ENCODE measurements at regions not wholly inside any gene's neighbourhood (a gene's known extent, or its start where the extent isn't known, plus 50 kb on each side); places are given as distances from the start of the nearest gene placed in this dataset.

- Mint-ChIP-seq H3K4me3 (no peak overlapping the region), H3K27me3 (peaks cover 16% of the 10 kb centered on the region), H3K27ac (peak overlapping the region in 1 of 3 donors; percentile 58), H3K36me3 (no peaks in the 10 kb centered on the region), H3K4me1 (peaks cover 0 to 4% (median 0%) of the 10 kb centered on the region in 4 donors), H3K9me3 (no peaks in the 10 kb centered on the region)
- DNase-seq (no peak), ATAC-seq (ENCODE audit: low read depth in 2 of 2) (no peak)
- no peaks in the 10 kb centered on the region for H3K4me1 ChIP-seq (ENCODE audit: control insufficient read depth, insufficient read depth, low read length, poor library complexity, severe bottlenecking)
- H3K27ac ChIP-seq (ENCODE audit: insufficient read depth, low read length, poor library complexity, severe bottlenecking) = no peak overlapping the region
- H3K36me3 ChIP-seq (ENCODE audit: control insufficient read depth, insufficient read depth, low read length) = no peaks in the 10 kb centered on the region
- H3K4me3 ChIP-seq (ENCODE audit: low read depth, low read length) = no peak overlapping the region
- no peaks in the 10 kb centered on the region for H3K9me3 ChIP-seq (ENCODE audit: control insufficient read depth in 2 of 2, low read length in 2 of 2)
- H3K27me3 ChIP-seq (ENCODE audit: control insufficient read depth, insufficient read depth, low read length) = peaks cover 4% of the 10 kb centered on the region
Observed at GRCh38 chr15:59828861-59829260, 139.7 kb upstream of the BNIP2 start.

- no peak overlapping the region for H3K4me3 ChIP-seq (ENCODE audit: low read depth, low read length)
- no peaks in the 10 kb centered on the region for H3K36me3 ChIP-seq (ENCODE audit: control insufficient read depth, insufficient read depth, low read length)
- H3K9me3 ChIP-seq (ENCODE audit: control insufficient read depth in 2 of 2, low read length in 2 of 2) = peaks cover 0 to 3% of the 10 kb centered on the region in 2 experiments
- H3K27ac Mint-ChIP-seq = peak overlapping the region in 1 of 3 donors; percentile 58
- peaks cover 0 to 4% (median 0%) of the 10 kb centered on the region in 4 donors for H3K4me1 Mint-ChIP-seq
- H3K4me3 Mint-ChIP-seq = no peak overlapping the region
- no peaks in the 10 kb centered on the region for H3K4me1 ChIP-seq (ENCODE audit: control insufficient read depth, insufficient read depth, low read length, poor library complexity, severe bottlenecking)
- DNase-seq (no peak), ATAC-seq (ENCODE audit: low read depth in 2 of 2) (no peak)
- H3K27ac ChIP-seq (ENCODE audit: insufficient read depth, low read length, poor library complexity, severe bottlenecking) = no peak overlapping the region
- H3K27me3 Mint-ChIP-seq = peaks cover 14% of the 10 kb centered on the region
- no peaks in the 10 kb centered on the region for H3K36me3 Mint-ChIP-seq
- no peaks in the 10 kb centered on the region for H3K9me3 Mint-ChIP-seq
- H3K27me3 ChIP-seq (ENCODE audit: control insufficient read depth, insufficient read depth, low read length) = peaks cover 4% of the 10 kb centered on the region
Observed at GRCh38 chr15:59828263-59828662, 139.1 kb upstream of the BNIP2 start.

GRCh38 chr15:59825901-59826300 is 136.8 kb upstream of the BNIP2 start:
- Mint-ChIP-seq H3K4me1 (peaks cover 0 to 2% (median 0%) of the 10 kb centered on the region in 4 donors), H3K9me3 (peaks cover 0 to 2% (median 0%) of the 10 kb centered on the region in 7 donors), H3K27me3 (peaks cover 20% of the 10 kb centered on the region), H3K4me3 (no peak overlapping the region), H3K36me3 (no peaks in the 10 kb centered on the region), H3K27ac (no peak overlapping the region)
- H3K27me3 ChIP-seq (ENCODE audit: control insufficient read depth, insufficient read depth, low read length) = peaks cover 7% of the 10 kb centered on the region
- peaks cover 0 to 3% of the 10 kb centered on the region in 2 experiments for H3K9me3 ChIP-seq (ENCODE audit: control insufficient read depth in 2 of 2, low read length in 2 of 2)
- ATAC-seq (ENCODE audit: low read depth in 2 of 2) (no peak), DNase-seq (no peak)
- no peak overlapping the region for H3K27ac ChIP-seq (ENCODE audit: insufficient read depth, low read length, poor library complexity, severe bottlenecking)
- H3K4me1 ChIP-seq (ENCODE audit: control insufficient read depth, insufficient read depth, low read length, poor library complexity, severe bottlenecking) = no peaks in the 10 kb centered on the region
- H3K4me3 ChIP-seq (ENCODE audit: low read depth, low read length) = no peak overlapping the region
- no peaks in the 10 kb centered on the region for H3K36me3 ChIP-seq (ENCODE audit: control insufficient read depth, insufficient read depth, low read length)

- Mint-ChIP-seq H3K4me3 (no peak overlapping the region), H3K27me3 (peaks cover 50% of the 10 kb centered on the region), H3K36me3 (no peaks in the 10 kb centered on the region), H3K9me3 (peaks cover 0 to 3% (median 0%) of the 10 kb centered on the region in 7 donors), H3K4me1 (peaks cover 0 to 4% (median 3%) of the 10 kb centered on the region in 4 donors), H3K27ac (no peak overlapping the region)
- Histone ChIP-seq H3K27me3 (ENCODE audit: control insufficient read depth, insufficient read depth, low read length) (peaks cover 20% of the 10 kb centered on the region), H3K27ac (ENCODE audit: insufficient read depth, low read length, poor library complexity, severe bottlenecking) (no peak overlapping the region), H3K36me3 (ENCODE audit: control insufficient read depth, insufficient read depth, low read length) (no peaks in the 10 kb centered on the region), H3K4me3 (ENCODE audit: low read depth, low read length) (no peak overlapping the region), H3K4me1 (ENCODE audit: control insufficient read depth, insufficient read depth, low read length, poor library complexity, severe bottlenecking) (no peaks in the 10 kb centered on the region), H3K9me3 (ENCODE audit: control insufficient read depth in 2 of 2, low read length in 2 of 2) (peaks cover 0 to 3% of the 10 kb centered on the region in 2 experiments)
- DNase-seq (no peak), ATAC-seq (ENCODE audit: low read depth in 2 of 2) (no peak)
Observed at GRCh38 chr15:59821286-59821685, 132.2 kb upstream of the BNIP2 start.

- no peak overlapping the region for H3K27ac ChIP-seq (ENCODE audit: insufficient read depth, low read length, poor library complexity, severe bottlenecking)
- H3K36me3 ChIP-seq (ENCODE audit: control insufficient read depth, insufficient read depth, low read length) = no peaks in the 10 kb centered on the region
- H3K4me1 ChIP-seq (ENCODE audit: control insufficient read depth, insufficient read depth, low read length, poor library complexity, severe bottlenecking) = peaks cover 10% of the 10 kb centered on the region
- Mint-ChIP-seq H3K27me3 (peaks cover 48% of the 10 kb centered on the region), H3K9me3 (peaks cover 0 to 3% (median 0%) of the 10 kb centered on the region in 7 donors), H3K4me3 (no peak overlapping the region), H3K27ac (no peak overlapping the region), H3K4me1 (peaks cover 7 to 15% (median 14%) of the 10 kb centered on the region in 4 donors), H3K36me3 (no peaks in the 10 kb centered on the region)
- H3K9me3 ChIP-seq (ENCODE audit: control insufficient read depth in 2 of 2, low read length in 2 of 2) = peaks cover 0 to 3% of the 10 kb centered on the region in 2 experiments
- DNase-seq = no peak
- ATAC-seq (ENCODE audit: low read depth in 2 of 2) = no peak
- H3K4me3 ChIP-seq (ENCODE audit: low read depth, low read length) = no peak overlapping the region
- peaks cover 23% of the 10 kb centered on the region for H3K27me3 ChIP-seq (ENCODE audit: control insufficient read depth, insufficient read depth, low read length)
Observed at GRCh38 chr15:59819092-59819491, 130.0 kb upstream of the BNIP2 start.

- no peak overlapping the region for H3K27ac Mint-ChIP-seq
- Histone ChIP-seq H3K27me3 (ENCODE audit: control insufficient read depth, insufficient read depth, low read length) (peaks cover 26% of the 10 kb centered on the region), H3K27ac (ENCODE audit: insufficient read depth, low read length, poor library complexity, severe bottlenecking) (no peak overlapping the region), H3K36me3 (ENCODE audit: control insufficient read depth, insufficient read depth, low read length) (no peaks in the 10 kb centered on the region), H3K9me3 (ENCODE audit: control insufficient read depth in 2 of 2, low read length in 2 of 2) (no peaks in the 10 kb centered on the region), H3K4me3 (ENCODE audit: low read depth, low read length) (no peak overlapping the region), H3K4me1 (ENCODE audit: control insufficient read depth, insufficient read depth, low read length, poor library complexity, severe bottlenecking) (peaks cover 12% of the 10 kb centered on the region)
- ATAC-seq (ENCODE audit: low read depth in 2 of 2) (no peak), DNase-seq (no peak)
- peaks cover 44% of the 10 kb centered on the region for H3K27me3 Mint-ChIP-seq
- no peaks in the 10 kb centered on the region for H3K36me3 Mint-ChIP-seq
- peaks cover 7 to 22% (median 19%) of the 10 kb centered on the region in 4 donors for H3K4me1 Mint-ChIP-seq
- H3K4me3 Mint-ChIP-seq = no peak overlapping the region
- peaks cover 0 to 3% (median 0%) of the 10 kb centered on the region in 7 donors for H3K9me3 Mint-ChIP-seq
Observed at GRCh38 chr15:59818336-59818735, 129.2 kb upstream of the BNIP2 start.

GRCh38 chr15:59817834-59818233 is 128.7 kb upstream of the BNIP2 start:
- H3K36me3 Mint-ChIP-seq = no peaks in the 10 kb centered on the region
- Histone ChIP-seq H3K27ac (ENCODE audit: insufficient read depth, low read length, poor library complexity, severe bottlenecking) (no peak overlapping the region), H3K36me3 (ENCODE audit: control insufficient read depth, insufficient read depth, low read length) (no peaks in the 10 kb centered on the region), H3K4me3 (ENCODE audit: low read depth, low read length) (no peak overlapping the region), H3K9me3 (ENCODE audit: control insufficient read depth in 2 of 2, low read length in 2 of 2) (no peaks in the 10 kb centered on the region), H3K4me1 (ENCODE audit: control insufficient read depth, insufficient read depth, low read length, poor library complexity, severe bottlenecking) (peaks cover 12% of the 10 kb centered on the region), H3K27me3 (ENCODE audit: control insufficient read depth, insufficient read depth, low read length) (peaks cover 26% of the 10 kb centered on the region)
- peaks cover 0 to 3% (median 0%) of the 10 kb centered on the region in 7 donors for H3K9me3 Mint-ChIP-seq
- DNase-seq = no peak
- peaks cover 7 to 27% (median 21%) of the 10 kb centered on the region in 4 donors for H3K4me1 Mint-ChIP-seq
- no peak overlapping the region for H3K4me3 Mint-ChIP-seq
- peaks cover 47% of the 10 kb centered on the region for H3K27me3 Mint-ChIP-seq
- ATAC-seq (ENCODE audit: low read depth in 2 of 2) = no peak
- no peak overlapping the region for H3K27ac Mint-ChIP-seq

GRCh38 chr15:59817053-59817452 is 127.9 kb upstream of the BNIP2 start:
- Histone ChIP-seq H3K27ac (ENCODE audit: insufficient read depth, low read length, poor library complexity, severe bottlenecking) (no peak overlapping the region), H3K36me3 (ENCODE audit: control insufficient read depth, insufficient read depth, low read length) (no peaks in the 10 kb centered on the region), H3K4me1 (ENCODE audit: control insufficient read depth, insufficient read depth, low read length, poor library complexity, severe bottlenecking) (peaks cover 12% of the 10 kb centered on the region), H3K4me3 (ENCODE audit: low read depth, low read length) (no peak overlapping the region), H3K9me3 (ENCODE audit: control insufficient read depth in 2 of 2, low read length in 2 of 2) (no peaks in the 10 kb centered on the region), H3K27me3 (ENCODE audit: control insufficient read depth, insufficient read depth, low read length) (peaks cover 26% of the 10 kb centered on the region)
- Mint-ChIP-seq H3K9me3 (peaks cover 0 to 3% (median 0%) of the 10 kb centered on the region in 7 donors), H3K27ac (peak overlapping the region in 1 of 3 donors; percentile 7), H3K4me1 (peaks cover 7 to 33% (median 21%) of the 10 kb centered on the region in 4 donors), H3K27me3 (peaks cover 42% of the 10 kb centered on the region), H3K36me3 (no peaks in the 10 kb centered on the region), H3K4me3 (no peak overlapping the region)
- DNase-seq (no peak), ATAC-seq (ENCODE audit: low read depth in 2 of 2) (no peak)
